Stimulated activated naive CD4-positive, alpha-beta T cell (primary cell): ENCODE measurements at regions not wholly inside any gene's neighbourhood (a gene's known extent, or its start where the extent isn't known, plus 50 kb on each side); places are given as distances from the start of the nearest gene placed in this dataset.
"Not testable (repeated sequence)": the region's sequence is repeated elsewhere in the genome, so short reads cannot be mapped to it uniquely, and the experiment has no call there.

Experiments used
- DNase-seq, 6 experiments: peaks; one replicate each; lab custom pipeline; 2025; lab: John Stamatoyannopoulos, UW

- no peak for DNase-seq
These were observed 405.4 kb downstream of the PTPRC start for GRCh38 chr1:199044191-199044590.

GRCh38 chr1:199046618-199047017, 407.8 kb downstream of the PTPRC start:
- no peak for DNase-seq

GRCh38 chr1:199054694-199055093, 415.9 kb downstream of the PTPRC start:
- DNase-seq, result no peak

GRCh38 chr1:199057322-199057721, 418.5 kb downstream of the PTPRC start:
- DNase-seq, result no peak

- DNase-seq, result no peak
These were observed 419.4 kb downstream of the PTPRC start for GRCh38 chr1:199058281-199058680.

GRCh38 chr1:199064971-199065370, 426.1 kb downstream of the PTPRC start:
- no peak for DNase-seq

- DNase-seq, result no peak
These were observed 428.6 kb downstream of the PTPRC start for GRCh38 chr1:199067483-199067882.

GRCh38 chr1:199071080-199071479, 432.2 kb downstream of the PTPRC start:
- DNase-seq, result no peak

GRCh38 chr1:199073166-199073565, 434.3 kb downstream of the PTPRC start:
- no peak for DNase-seq

GRCh38 chr1:199075792-199076191, 437.0 kb downstream of the PTPRC start:
- no peak for DNase-seq

- no peak for DNase-seq
These were observed 441.2 kb downstream of the PTPRC start for GRCh38 chr1:199079994-199080393.

- no peak for DNase-seq
These were observed 442.9 kb downstream of the PTPRC start for GRCh38 chr1:199081739-199082138.

GRCh38 chr1:199082778-199083389, 444.0 kb downstream of the PTPRC start:
- no peak for DNase-seq

- DNase-seq, result no peak
These were observed 444.8 kb downstream of the PTPRC start for GRCh38 chr1:199083680-199084079.

- no peak for DNase-seq
These were observed 445.5 kb downstream of the PTPRC start for GRCh38 chr1:199084293-199084692.

- no peak for DNase-seq
These were observed 447.1 kb downstream of the PTPRC start for GRCh38 chr1:199085903-199086302.

- DNase-seq, result no peak
These were observed 448.3 kb downstream of the PTPRC start for GRCh38 chr1:199087144-199087543.

- DNase-seq, result peak in 4 of 6 experiments; percentile 4 to 56 (median 34)
These were observed 450.7 kb downstream of the PTPRC start for GRCh38 chr1:199089393-199090122.

- not testable (repeated sequence) for DNase-seq
These were observed 456.8 kb downstream of the PTPRC start for GRCh38 chr1:199095628-199096027.

GRCh38 chr1:199096591-199096990, 457.8 kb downstream of the PTPRC start:
- DNase-seq, result no peak

GRCh38 chr1:199098468-199098867, 459.6 kb downstream of the PTPRC start:
- no peak for DNase-seq

- no peak for DNase-seq
These were observed 462.3 kb downstream of the PTPRC start for GRCh38 chr1:199101139-199101538.

- no peak for DNase-seq
These were observed 462.8 kb downstream of the PTPRC start for GRCh38 chr1:199101635-199102034.

- no peak for DNase-seq
These were observed 463.4 kb downstream of the PTPRC start for GRCh38 chr1:199102239-199102638.
